T-helper 1 cell treated with Interleukin-12 subunit alpha and Interleukin-12 subunit beta and Interleukin-4 antibody, amounts not matched to agents 30 μg/mL and 1 μg/mL, for 36 hours (primary cell): ENCODE measurements at regions not wholly inside any gene's neighbourhood (a gene's known extent, or its start where the extent isn't known, plus 50 kb on each side); places are given as distances from the start of the nearest gene placed in this dataset.

ENCODE experiments used
- H3K27ac Mint-ChIP-seq: one replicate; pipeline ENCODE4 v1.8.0; 2021; ENCODE audit warnings: mild to moderate bottlenecking, mixed read lengths
- H3K27me3 Mint-ChIP-seq: one replicate; pipeline ENCODE4 v1.8.0; 2021; ENCODE audit warnings: low read depth, mixed read lengths
- H3K36me3 Mint-ChIP-seq: one replicate; pipeline ENCODE4 v1.8.0; 2021; ENCODE audit warnings: low read depth, mixed read lengths
- H3K4me1 Mint-ChIP-seq: one replicate; pipeline ENCODE4 v1.8.0; 2021; ENCODE audit warnings: low read depth, mixed read lengths
- H3K4me3 Mint-ChIP-seq: one replicate; pipeline ENCODE4 v1.8.0; 2021; ENCODE audit warnings: mild to moderate bottlenecking, moderate library complexity, mixed read lengths
- H3K9me3 Mint-ChIP-seq: one replicate; pipeline ENCODE4 v1.8.0; 2021; ENCODE audit warnings: mixed read lengths

DNA sequence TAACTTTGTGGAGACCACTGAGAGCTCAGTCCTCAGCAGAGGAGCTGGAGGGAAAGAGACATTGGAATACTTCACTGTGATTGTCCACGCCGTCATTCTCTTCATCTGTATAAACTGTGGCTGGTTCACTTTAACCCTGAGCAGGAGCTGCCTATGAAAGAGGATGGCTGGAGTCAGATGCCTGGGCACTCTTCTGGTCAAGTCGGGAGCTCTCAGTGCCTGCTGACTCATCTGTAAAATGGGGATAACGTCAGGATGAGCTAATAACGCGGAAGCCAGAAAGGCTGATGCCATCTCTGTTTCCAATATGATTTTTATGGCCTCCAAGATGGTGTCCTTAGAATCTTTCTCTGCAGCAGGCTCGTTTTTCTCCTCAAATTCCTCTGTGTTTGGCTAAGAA is 51.6 kb upstream of the MRPS22 start:
- H3K4me3 Mint-ChIP-seq, result no peak overlapping the region
- H3K9me3 Mint-ChIP-seq, result no peaks in the 10 kb centered on the region
- no peaks in the 10 kb centered on the region for H3K36me3 Mint-ChIP-seq
- no peaks in the 10 kb centered on the region for H3K4me1 Mint-ChIP-seq
- no peak overlapping the region for H3K27ac Mint-ChIP-seq
- no peaks in the 10 kb centered on the region for H3K27me3 Mint-ChIP-seq

DNA sequence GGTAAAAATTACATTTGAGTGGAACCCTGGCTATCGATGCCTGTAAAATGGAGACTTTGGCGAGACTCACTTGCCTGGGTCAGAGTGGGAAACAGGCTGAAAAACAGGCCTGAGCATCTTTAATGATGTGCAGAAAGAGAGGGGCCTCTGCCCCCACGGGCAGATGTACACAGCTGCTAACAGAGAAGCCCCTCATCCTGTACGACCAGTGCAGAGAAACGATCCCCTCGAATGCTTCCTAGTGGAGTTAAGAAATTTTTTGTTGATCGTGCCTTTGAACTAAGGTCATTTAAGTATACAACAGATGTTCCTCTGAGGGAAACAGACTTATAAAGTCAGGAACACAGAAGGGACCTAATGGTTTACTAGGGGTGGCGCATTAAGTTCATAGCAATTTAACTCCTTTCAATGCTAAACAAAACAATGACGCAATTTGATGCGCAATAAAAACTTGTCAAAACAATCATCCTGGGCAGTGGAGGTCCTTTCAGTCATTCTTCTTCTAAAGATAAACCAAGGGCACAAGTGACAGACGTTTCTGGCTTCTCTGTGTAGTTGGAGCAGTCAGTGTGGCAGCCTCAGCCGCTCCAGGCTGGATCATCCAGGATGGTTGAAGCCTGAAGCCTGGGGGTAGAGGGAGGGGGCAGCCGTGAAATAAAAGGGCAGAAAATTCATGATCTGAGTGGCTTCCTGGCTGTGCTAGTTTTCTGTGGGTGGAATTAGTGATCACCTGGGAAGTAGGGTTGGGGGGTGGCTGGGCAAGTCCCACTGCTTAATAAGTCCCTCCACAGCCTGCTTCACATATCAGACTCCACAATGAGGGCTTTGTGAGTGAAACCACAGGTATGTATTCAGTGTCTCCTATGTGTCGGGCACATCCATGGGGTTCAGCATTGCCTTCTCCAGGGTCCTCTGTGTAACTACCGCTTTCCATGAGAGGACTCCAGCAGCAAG is 50.8 kb upstream of the MRPS22 start:
- Mint-ChIP-seq H3K4me1 (no peaks in the 10 kb centered on the region), H3K27ac (no peak overlapping the region), H3K9me3 (no peaks in the 10 kb centered on the region), H3K27me3 (no peaks in the 10 kb centered on the region), H3K4me3 (no peak overlapping the region), H3K36me3 (no peaks in the 10 kb centered on the region)

DNA sequence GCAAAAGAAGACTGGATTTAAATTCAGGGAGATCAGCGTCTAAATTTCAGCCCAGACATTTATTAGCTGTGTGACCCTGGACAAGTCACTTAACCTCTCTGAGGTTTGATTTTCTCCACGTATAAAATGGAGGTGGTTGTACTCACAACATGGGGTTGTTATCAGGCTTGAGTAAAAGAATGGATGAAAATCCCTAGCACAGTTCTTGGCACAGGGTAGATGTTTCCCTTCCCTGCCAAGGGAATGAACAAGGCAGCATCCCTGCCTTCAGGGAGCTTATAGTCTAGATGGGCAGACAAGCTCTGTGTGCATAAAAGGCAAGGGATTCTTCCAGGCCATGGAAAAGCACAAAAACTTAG is 50.2 kb upstream of the MRPS22 start:
- H3K27me3 Mint-ChIP-seq, result no peaks in the 10 kb centered on the region
- H3K4me3 Mint-ChIP-seq, result no peak overlapping the region
- no peak overlapping the region for H3K27ac Mint-ChIP-seq
- H3K4me1 Mint-ChIP-seq, result no peaks in the 10 kb centered on the region
- H3K9me3 Mint-ChIP-seq, result no peaks in the 10 kb centered on the region
- no peaks in the 10 kb centered on the region for H3K36me3 Mint-ChIP-seq
